Gastroesophageal sphincter (tissue), 4 donors: ENCODE measurements at regions not wholly inside any gene's neighbourhood (a gene's known extent, or its start where the extent isn't known, plus 50 kb on each side); places are given as distances from the start of the nearest gene placed in this dataset.

Experiments used
- ATAC-seq: fragments of 150-250 bp; one replicate; pipeline ENCODE4 v1.9.1; 2016; ENCODE audit warnings: mild to moderate bottlenecking, moderate library complexity
- H3K27ac ChIP-seq, 4 donors: fragments of 200-600 bp; sonication (generic) in 3 of 4; 1 replicate in 3 of 4; 2 replicates in 1 of 4; pipeline ENCODE4 v1.5.1; 2016 to 2019
- H3K27me3 ChIP-seq: fragments of 200-600 bp; sonication (generic); one replicate; pipeline ENCODE4 v1.5.1; 2019
- H3K36me3 ChIP-seq, 2 donors: fragments of 200-600 bp; sonication (generic); one replicate each; pipeline ENCODE4 v1.5.1; 2019; ENCODE audit warnings: control low read depth in 1 of 2
- H3K4me1 ChIP-seq, 3 donors: fragments of 200-600 bp; sonication (generic); 1 replicate in 2 of 3; 2 replicates in 1 of 3; pipeline ENCODE4 v1.5.1; 2016 to 2019; ENCODE audit warnings: control low read depth in 2 of 3
- H3K4me3 ChIP-seq, 2 donors: fragments of 200-600 bp; sonication (generic); one replicate each; pipeline ENCODE4 v1.5.1; 2019; ENCODE audit warnings: mild to moderate bottlenecking in 1 of 2, moderate library complexity in 1 of 2
- H3K9me3 ChIP-seq, 3 donors: fragments of 200-600 bp; sonication (generic); one replicate each; pipeline ENCODE4 v1.5.1; 2017 to 2019; ENCODE audit warnings: control low read depth in 2 of 3
- EP300 ChIP-seq: sonication (generic); formaldehyde crosslinking; IDR thresholded peaks from one replicate; pipeline ENCODE4 v1.6.1; 2017; ENCODE audit warnings: antibody characterized with exemption, mild to moderate bottlenecking
- POLR2A ChIP-seq, 2 donors: fragments of 450-650 bp; IDR thresholded peaks; one replicate each; pipeline ENCODE4 v1.6.1; 2017; ENCODE audit warnings: antibody characterized with exemption in 2 of 2, mild to moderate bottlenecking in 2 of 2, moderate library complexity in 1 of 2
- POLR2AphosphoS5 ChIP-seq: sonication (generic); formaldehyde crosslinking; IDR thresholded peaks from one replicate; pipeline ENCODE4 v1.6.1; 2017; ENCODE audit warnings: antibody characterized with exemption
- WGBS, 2 donors: methylation state at CpG; one replicate each; pipeline ENCODE4 v1.1.5; 2018; ENCODE audit warnings: low coverage in 1 of 2; 5-methylcytosine and 5-hydroxymethylcytosine counted together
- TF ChIP-seq, protein P1 (sequence below), 4 experiments: fragments of 200-600 bp in 2 of 4; fragments of 450-650 bp in 2 of 4; sonication (generic) in 1 of 4; IDR thresholded peaks; one replicate each; pipeline ENCODE4 v1.5.1; 2017 to 2019; ENCODE audit warnings: antibody characterized with exemption in 4 of 4, mild to moderate bottlenecking in 2 of 4, moderate library complexity in 2 of 4

DNA sequence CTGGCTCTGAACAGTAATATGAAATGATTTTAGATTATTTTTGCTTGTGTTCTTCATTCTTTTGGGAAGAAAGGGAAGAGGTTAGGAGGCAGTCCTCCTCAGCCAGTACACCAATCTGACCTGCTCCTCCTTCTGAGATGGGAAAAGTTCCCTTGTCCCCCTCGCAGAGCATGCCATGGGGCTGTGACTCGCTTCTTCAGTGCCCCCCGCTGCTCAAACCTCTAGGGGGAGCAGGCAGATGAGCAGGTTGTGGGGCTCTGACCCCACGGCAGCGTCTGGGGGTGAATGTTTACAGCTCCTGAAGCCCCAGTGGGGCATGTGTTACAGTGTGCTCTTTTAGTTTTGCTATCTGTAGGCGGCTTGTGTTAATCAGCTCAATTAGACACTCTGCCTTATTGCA, 50.9 kb upstream of the KLF9 start:
- WGBS, 2 donors, result no CpG with 5 or more reads among the region's 6 CpGs
- Histone ChIP-seq H3K4me1 (peaks cover under 1 to 28% (median 2%) of the 10 kb centered on the region in 3 donors), H3K9me3 (no peaks in the 10 kb centered on the region), H3K4me3 (no peak overlapping the region), H3K27me3 (no peaks in the 10 kb centered on the region), H3K36me3 (no peaks in the 10 kb centered on the region), H3K27ac (no peak overlapping the region)
- TF ChIP-seq EP300, result no peak
- no peak for TF ChIP-seq POLR2AphosphoS5
- no peak for TF ChIP-seq POLR2A (IDR thresholded peaks at IDR 0.05)
- TF ChIP-seq, protein P1, sequence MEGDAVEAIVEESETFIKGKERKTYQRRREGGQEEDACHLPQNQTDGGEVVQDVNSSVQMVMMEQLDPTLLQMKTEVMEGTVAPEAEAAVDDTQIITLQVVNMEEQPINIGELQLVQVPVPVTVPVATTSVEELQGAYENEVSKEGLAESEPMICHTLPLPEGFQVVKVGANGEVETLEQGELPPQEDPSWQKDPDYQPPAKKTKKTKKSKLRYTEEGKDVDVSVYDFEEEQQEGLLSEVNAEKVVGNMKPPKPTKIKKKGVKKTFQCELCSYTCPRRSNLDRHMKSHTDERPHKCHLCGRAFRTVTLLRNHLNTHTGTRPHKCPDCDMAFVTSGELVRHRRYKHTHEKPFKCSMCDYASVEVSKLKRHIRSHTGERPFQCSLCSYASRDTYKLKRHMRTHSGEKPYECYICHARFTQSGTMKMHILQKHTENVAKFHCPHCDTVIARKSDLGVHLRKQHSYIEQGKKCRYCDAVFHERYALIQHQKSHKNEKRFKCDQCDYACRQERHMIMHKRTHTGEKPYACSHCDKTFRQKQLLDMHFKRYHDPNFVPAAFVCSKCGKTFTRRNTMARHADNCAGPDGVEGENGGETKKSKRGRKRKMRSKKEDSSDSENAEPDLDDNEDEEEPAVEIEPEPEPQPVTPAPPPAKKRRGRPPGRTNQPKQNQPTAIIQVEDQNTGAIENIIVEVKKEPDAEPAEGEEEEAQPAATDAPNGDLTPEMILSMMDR (IDR thresholded peaks at IDR 0.05), result no peak
- no peak for ATAC-seq
